HG03095 (cell line): ENCODE measurements at regions not wholly inside any gene's neighbourhood (a gene's known extent, or its start where the extent isn't known, plus 50 kb on each side); places are given as distances from the start of the nearest gene placed in this dataset.
"Not testable (repeated sequence)": the region's sequence is repeated elsewhere in the genome, so short reads cannot be mapped to it uniquely, and the experiment has no call there.

Source experiments
- ATAC-seq: cut with Tn5 transposase; IDR thresholded peaks from one replicate; pipeline ENCODE4 v1.9.1; 2021; ENCODE audit warnings: moderate library complexity; ENCODE audit not compliant: unreplicated experiment

GRCh38 chr14:101616202-101616601 is 54.9 kb downstream of the DIO3 start:
- no peak for ATAC-seq

DNA sequence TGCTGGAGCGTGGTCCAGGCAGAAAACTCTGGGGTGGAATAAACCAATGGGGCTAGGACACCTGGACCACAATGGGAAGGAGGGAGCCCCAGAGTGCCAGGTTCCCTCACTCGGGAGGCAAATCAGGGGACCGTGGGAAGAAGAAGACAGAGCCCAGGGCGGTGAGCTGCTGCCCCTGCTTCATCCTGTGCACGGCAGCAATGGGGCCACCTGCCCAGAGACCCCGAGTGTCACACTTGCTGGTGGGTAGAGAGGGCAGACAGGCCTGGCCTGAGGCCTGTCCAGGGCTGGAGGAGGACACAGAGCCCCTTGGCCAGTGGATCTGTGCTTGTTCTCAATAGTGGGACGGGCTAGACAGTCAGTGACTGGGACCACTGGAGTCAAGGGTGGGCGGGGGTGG is 58.2 kb downstream of the DIO3 start:
- ATAC-seq = no peak

DNA sequence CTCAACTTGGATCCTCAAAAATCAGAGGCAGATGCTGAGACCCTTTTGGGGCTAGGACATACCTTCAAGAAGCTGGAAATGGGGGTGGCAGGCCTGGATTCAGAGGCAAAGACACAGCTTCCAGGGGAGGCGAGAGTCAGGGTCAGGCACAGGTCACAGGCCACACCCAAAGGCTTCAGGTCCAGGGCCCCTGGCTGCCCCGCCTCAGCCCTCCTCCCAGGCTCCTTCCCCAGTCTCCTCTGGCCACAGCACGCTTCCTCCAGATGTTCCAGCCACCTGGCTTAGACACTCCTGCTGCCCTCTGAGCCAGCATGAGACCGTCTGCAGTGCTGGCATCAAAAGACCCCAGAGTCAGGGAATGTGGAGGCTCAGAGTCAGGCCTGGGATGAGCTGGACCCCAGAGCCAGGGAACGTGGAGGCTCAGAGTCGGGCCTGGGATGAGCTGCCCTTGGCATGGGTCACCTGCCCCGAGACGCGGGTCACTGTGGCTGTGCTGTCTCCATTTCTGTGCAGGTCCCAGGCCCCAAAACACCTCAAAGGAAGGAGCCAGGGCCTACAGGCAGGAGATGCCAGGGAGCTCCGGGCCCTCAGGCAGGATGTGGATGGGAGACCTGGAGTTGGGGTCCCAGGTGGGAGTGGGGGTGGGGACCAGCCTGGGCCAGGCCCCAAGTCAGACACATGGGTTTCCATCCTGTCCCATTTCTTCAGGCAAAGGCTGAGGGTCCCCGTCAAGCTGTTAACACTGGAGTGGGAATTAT is 58.9 kb downstream of the DIO3 start:
- no peak for ATAC-seq

- ATAC-seq = no peak
Measured at GRCh38 chr14:101620821-101621785, 59.8 kb downstream of the DIO3 start.

DNA sequence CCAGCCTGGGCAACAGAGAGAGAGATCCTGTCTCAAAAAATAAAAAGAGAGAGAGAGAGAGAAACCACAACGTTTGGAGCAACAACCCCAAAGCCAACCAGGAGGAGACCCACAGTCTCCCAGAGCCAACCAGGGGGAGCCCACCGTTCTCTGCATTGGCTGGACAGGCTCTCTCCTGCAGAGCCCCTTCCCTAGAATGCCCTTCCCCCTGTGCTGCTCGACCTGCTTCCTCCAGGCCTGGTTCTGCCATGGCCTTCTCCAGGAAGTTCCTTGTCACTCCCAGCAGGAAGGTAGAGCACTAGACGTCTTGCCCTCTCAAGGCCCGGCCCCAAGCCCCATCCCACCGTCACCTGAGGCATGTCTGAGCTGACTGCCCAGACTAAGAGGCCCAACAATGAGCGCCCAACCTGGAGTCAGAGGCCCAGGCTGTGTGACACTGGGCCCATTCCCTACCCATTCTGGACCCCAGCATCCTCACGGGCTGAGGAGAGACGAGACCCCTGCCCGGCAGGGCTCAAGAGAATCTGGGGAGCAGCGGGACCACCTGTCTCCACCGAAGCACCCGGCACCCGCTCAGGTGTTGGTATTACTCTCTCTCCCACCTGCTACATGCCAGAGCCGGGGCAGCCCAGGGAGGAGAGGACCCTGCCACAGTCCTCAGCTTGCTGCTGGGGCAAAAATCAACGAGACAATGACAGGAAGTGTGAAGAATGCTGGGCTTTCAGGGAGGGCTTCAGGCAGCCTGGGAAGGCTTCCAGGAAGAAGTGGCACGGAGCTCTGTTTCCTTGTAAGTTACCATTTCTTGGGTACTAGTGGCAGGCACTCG is 61.2 kb downstream of the DIO3 start:
- no peak for ATAC-seq

DNA sequence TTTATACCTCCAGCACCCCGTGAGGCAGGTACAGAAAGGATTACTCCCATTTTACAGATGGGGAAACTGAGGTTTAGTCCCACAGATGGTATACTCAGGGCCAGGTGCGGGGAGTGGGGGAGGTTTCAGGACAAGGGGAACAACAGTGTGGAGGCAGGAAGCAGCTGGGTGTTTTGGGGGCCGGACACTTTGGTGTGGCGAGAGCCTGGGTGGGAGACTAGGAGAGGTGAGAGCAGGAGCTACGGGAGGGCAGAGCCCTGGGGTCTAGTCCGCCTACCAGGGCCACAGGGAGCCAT is 61.7 kb downstream of the DIO3 start:
- no peak for ATAC-seq

DNA sequence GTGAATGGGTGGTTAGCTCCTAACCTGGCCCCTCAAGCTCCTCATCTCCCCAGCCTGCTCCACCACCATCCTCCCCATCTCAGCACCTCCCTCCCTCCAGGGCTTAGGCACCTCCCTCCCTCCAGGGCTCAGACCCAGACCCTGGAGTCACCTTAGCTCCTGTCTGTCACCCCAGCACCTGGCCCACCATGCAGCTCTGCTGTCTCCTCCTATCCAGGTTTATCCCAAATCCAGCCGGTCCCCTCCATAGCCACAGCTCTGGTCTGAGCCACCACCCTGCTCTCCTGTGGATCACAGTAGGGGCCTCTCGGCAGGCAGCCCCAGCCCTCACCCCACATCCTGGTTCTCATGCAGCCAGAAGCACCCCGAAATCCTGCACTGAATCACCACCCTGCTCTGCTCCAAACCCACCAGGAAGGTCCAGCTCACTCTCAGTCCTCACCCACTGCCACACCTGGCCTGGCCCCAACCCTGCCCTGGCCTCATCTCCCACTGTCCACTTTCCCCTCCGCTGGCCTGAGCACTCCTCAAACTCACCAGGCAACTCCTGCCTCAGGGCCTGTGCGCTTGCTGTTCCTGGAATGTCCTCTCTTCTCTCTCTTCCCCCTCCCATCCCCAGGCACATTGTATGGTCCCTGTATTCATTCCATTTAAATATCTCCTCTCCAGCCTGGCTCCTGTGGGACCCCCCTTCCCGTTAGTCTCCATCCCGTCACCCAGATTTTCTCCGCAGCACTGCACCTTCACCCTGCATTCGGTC is 62.6 kb downstream of the DIO3 start:
- ATAC-seq = no peak

DNA sequence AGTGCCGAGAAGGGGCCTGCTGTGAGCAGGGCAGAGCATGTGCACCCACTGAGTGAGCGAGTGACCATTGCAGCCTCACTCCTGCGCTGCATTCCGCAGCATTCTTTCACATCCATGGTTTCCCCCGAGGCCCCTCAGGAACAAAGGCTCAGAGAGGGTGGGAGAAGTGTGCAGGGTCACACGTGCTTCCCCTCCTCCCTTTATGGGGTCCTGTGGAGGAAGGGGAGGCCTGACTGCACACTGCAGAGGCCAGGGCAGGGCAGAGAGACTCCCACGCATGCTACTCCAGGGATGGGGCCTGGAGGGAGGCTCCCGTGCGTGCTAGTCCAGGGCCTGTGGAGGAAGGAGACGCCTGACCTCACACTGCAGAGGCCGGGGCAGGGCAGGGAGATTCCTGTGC is 63.2 kb downstream of the DIO3 start:
- ATAC-seq = no peak

- no peak for ATAC-seq
Measured at GRCh38 chr14:101625336-101626097, 64.2 kb downstream of the DIO3 start.

- ATAC-seq = no peak
Measured at GRCh38 chr14:101626331-101626730, 65.0 kb downstream of the DIO3 start.

GRCh38 chr14:101627915-101628262 is 66.6 kb downstream of the DIO3 start:
- ATAC-seq = no peak

GRCh38 chr14:101628471-101628966 is 67.2 kb downstream of the DIO3 start:
- ATAC-seq = no peak

DNA sequence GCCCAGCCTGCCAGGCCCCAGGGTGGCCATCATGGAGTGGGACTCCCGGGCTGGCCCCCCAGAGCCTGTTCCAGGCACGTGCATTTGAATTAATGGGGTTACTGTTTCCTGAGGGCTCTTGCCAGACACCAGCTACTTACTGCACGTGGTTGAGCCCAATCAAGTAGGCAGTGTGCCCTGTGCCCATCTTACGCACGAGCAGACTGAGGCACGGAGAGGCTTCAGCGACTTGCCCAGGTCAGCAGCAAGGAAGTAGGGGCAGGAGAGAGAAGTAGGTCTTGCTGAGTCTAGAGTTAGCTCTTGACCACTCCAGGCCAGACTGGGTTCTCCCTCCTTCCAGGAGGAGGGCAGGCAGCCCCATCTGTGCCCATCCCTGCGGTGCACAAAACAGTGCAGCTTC is 67.7 kb downstream of the DIO3 start:
- ATAC-seq = no peak

- ATAC-seq = no peak
Measured at GRCh38 chr14:101630056-101630965, 69.0 kb downstream of the DIO3 start.

- ATAC-seq = no peak
Measured at GRCh38 chr14:101631199-101631598, 69.9 kb downstream of the DIO3 start.

GRCh38 chr14:101631970-101632369 is 70.7 kb downstream of the DIO3 start:
- ATAC-seq = not testable (repeated sequence)

DNA sequence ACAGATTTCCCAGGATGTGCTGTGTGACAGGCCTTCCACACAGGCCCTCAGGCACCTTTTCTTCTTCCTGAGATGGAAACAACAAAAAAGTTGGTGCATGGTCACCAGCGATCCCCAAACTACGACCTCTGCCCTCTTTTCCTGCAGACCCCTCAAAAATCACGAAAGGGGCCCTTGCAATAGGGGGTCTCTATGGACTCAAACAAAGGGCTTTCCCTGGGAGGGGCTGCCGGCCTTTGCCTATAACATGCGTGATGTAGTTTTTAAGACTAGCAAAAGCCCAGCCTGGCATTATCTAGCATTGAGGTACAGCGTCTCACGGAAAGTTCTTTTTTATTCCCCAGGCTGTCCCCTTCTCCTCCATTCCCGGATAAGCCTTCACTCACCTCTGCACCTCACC is 71.2 kb downstream of the DIO3 start:
- ATAC-seq = no peak

GRCh38 chr14:101633276-101633675 is 72.0 kb downstream of the DIO3 start:
- no peak for ATAC-seq
